Activated B cell treated with CpG ODN at 0.5 μM for 24 hours (primary cell): ENCODE measurements at regions not wholly inside any gene's neighbourhood (a gene's known extent, or its start where the extent isn't known, plus 50 kb on each side); places are given as distances from the start of the nearest gene placed in this dataset.

Experiments
- ATAC-seq: fragments of 200-7000 bp; cut with Tn5 transposase; one replicate; pipeline ENCODE4 v1.10.0; 2021; ENCODE audit warnings: low read depth, mild to moderate bottlenecking, moderate library complexity
- CTCF ChIA-PET: fragments of 350-600 bp; sonication (Branson Sonifier 250); formaldehyde crosslinking; loops from one replicate; lab custom pipeline; 2021; ENCODE audit warnings: antibody characterized with exemption; lab: Charles Lee
- POLR2A ChIA-PET: fragments of 350-600 bp; sonication (Branson Sonifier 250); formaldehyde crosslinking; loops from one replicate; lab custom pipeline; 2021; ENCODE audit warnings: antibody characterized with exemption; lab: Charles Lee
- DNase-seq: peaks from one replicate; pipeline ENCODE4 v3.0.0; 2022
- H3K27ac Mint-ChIP-seq: one replicate; pipeline ENCODE4 v1.8.0; 2020; ENCODE audit warnings: mixed read lengths
- H3K27me3 Mint-ChIP-seq: one replicate; pipeline ENCODE4 v1.8.0; 2021; ENCODE audit warnings: mixed read lengths
- H3K36me3 Mint-ChIP-seq: one replicate; pipeline ENCODE4 v1.8.0; 2021; ENCODE audit warnings: low read depth, mixed read lengths
- H3K4me1 Mint-ChIP-seq: one replicate; pipeline ENCODE4 v1.8.0; 2021; ENCODE audit warnings: mixed read lengths
- H3K4me3 Mint-ChIP-seq: one replicate; pipeline ENCODE4 v1.8.0; 2020; ENCODE audit warnings: mild to moderate bottlenecking, mixed read lengths
- H3K9me3 Mint-ChIP-seq: one replicate; pipeline ENCODE4 v1.8.0; 2020; ENCODE audit warnings: mixed read lengths
- intact Hi-C: fragments of 100-400 bp; cut with micrococcal nuclease; formaldehyde crosslinking; loops from one replicate; pipeline ENCODE4 v1.15.1; 2024
- TF ChIP-seq, protein P1 (sequence below): fragments of 200-600 bp; IDR thresholded peaks from one replicate; pipeline ENCODE4 v1.8.0; 2022; ENCODE audit warnings: antibody characterized with exemption, mild to moderate bottlenecking

GRCh38 chr10:78718032-78718572 is 350.7 kb upstream of the ZMIZ1 start:
- no peak for ATAC-seq
- CTCF ChIA-PET: no interaction called here
- POLR2A ChIA-PET: no interaction called here
- TF ChIP-seq, protein P1, sequence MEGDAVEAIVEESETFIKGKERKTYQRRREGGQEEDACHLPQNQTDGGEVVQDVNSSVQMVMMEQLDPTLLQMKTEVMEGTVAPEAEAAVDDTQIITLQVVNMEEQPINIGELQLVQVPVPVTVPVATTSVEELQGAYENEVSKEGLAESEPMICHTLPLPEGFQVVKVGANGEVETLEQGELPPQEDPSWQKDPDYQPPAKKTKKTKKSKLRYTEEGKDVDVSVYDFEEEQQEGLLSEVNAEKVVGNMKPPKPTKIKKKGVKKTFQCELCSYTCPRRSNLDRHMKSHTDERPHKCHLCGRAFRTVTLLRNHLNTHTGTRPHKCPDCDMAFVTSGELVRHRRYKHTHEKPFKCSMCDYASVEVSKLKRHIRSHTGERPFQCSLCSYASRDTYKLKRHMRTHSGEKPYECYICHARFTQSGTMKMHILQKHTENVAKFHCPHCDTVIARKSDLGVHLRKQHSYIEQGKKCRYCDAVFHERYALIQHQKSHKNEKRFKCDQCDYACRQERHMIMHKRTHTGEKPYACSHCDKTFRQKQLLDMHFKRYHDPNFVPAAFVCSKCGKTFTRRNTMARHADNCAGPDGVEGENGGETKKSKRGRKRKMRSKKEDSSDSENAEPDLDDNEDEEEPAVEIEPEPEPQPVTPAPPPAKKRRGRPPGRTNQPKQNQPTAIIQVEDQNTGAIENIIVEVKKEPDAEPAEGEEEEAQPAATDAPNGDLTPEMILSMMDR: no peak
- Mint-ChIP-seq H3K4me3 (no peak overlapping the region), H3K27ac (no peak overlapping the region), H3K4me1 (no peaks in the 10 kb centered on the region), H3K9me3 (no peaks in the 10 kb centered on the region), H3K36me3 (no peaks in the 10 kb centered on the region), H3K27me3 (peaks cover 13% of the 10 kb centered on the region)
- no peak for DNase-seq
- intact Hi-C loops: no loop called here

DNA sequence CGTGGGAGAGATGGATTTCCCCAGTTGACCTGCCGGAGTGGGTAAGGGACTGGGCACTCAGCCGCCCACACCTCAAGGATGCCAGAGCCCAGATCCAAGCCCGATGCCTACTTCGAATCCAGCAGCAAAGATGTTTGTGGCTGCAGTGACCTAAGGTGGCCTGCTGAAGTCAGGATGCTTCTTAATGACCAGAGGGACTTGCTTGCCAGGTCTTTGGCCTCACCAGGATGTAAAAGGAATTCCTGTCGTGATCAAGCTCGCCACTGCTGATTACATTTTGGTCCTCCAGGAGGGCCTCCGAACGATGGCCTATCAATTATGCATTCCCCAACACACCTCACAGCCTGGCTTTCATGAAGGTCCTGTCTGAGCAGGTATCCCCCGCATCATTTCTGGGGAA is 349.5 kb upstream of the ZMIZ1 start:
- H3K9me3 Mint-ChIP-seq: no peaks in the 10 kb centered on the region
- no peaks in the 10 kb centered on the region for H3K4me1 Mint-ChIP-seq
- no peak for ATAC-seq
- H3K36me3 Mint-ChIP-seq: no peaks in the 10 kb centered on the region
- CTCF ChIA-PET: no interaction called here
- intact Hi-C loops: no loop called here
- peaks cover 17% of the 10 kb centered on the region for H3K27me3 Mint-ChIP-seq
- POLR2A ChIA-PET: no interaction called here
- H3K27ac Mint-ChIP-seq: no peak overlapping the region
- TF ChIP-seq, protein P1: no peak
- H3K4me3 Mint-ChIP-seq: no peak overlapping the region
- no peak for DNase-seq

- ChIA-PET POLR2A (no interaction called here), CTCF (no interaction called here)
- TF ChIP-seq, protein P1: no peak
- H3K4me3 Mint-ChIP-seq: no peak overlapping the region
- H3K27ac Mint-ChIP-seq: no peak overlapping the region
- ATAC-seq (no peak), DNase-seq (no peak)
- no peaks in the 10 kb centered on the region for H3K36me3 Mint-ChIP-seq
- intact Hi-C loops: no loop called here
- peaks cover 16% of the 10 kb centered on the region for H3K27me3 Mint-ChIP-seq
- H3K9me3 Mint-ChIP-seq: no peaks in the 10 kb centered on the region
- H3K4me1 Mint-ChIP-seq: no peaks in the 10 kb centered on the region
Measured at GRCh38 chr10:78720091-78720490, 348.7 kb upstream of the ZMIZ1 start.

GRCh38 chr10:78721231-78721630 is 347.5 kb upstream of the ZMIZ1 start:
- Mint-ChIP-seq H3K4me3 (no peak overlapping the region), H3K27ac (no peak overlapping the region), H3K9me3 (no peaks in the 10 kb centered on the region), H3K27me3 (peaks cover 16% of the 10 kb centered on the region), H3K4me1 (no peaks in the 10 kb centered on the region), H3K36me3 (no peaks in the 10 kb centered on the region)
- ChIA-PET CTCF (no interaction called here), POLR2A (no interaction called here)
- TF ChIP-seq, protein P1: no peak
- ATAC-seq (no peak), DNase-seq (no peak)
- intact Hi-C loops: no loop called here

GRCh38 chr10:78724846-78725245 is 343.9 kb upstream of the ZMIZ1 start:
- Mint-ChIP-seq H3K36me3 (no peaks in the 10 kb centered on the region), H3K27me3 (peaks cover 12% of the 10 kb centered on the region), H3K4me1 (no peaks in the 10 kb centered on the region), H3K27ac (no peak overlapping the region), H3K9me3 (no peaks in the 10 kb centered on the region), H3K4me3 (no peak overlapping the region)
- TF ChIP-seq, protein P1: no peak
- POLR2A ChIA-PET: no interaction called here
- CTCF ChIA-PET: no interaction called here
- intact Hi-C loops: no loop called here
- no peak for DNase-seq
- no peak for ATAC-seq
